GM23338 (cell line): ENCODE measurements at regions not wholly inside any gene's neighbourhood (a gene's known extent, or its start where the extent isn't known, plus 50 kb on each side); places are given as distances from the start of the nearest gene placed in this dataset.

Experiments used
- CTCF ChIP-seq, 2 experiments: fragments of 200-600 bp in 1 of 2; sonication (generic) in 1 of 2; conservative IDR thresholded peaks; 2 replicates each; pipeline versions ENCODE4 v1.5.1 to v1.6.1; 2016 to 2017; ENCODE audit warnings: antibody characterized with exemption in 2 of 2, low read depth in 2 of 2, mild to moderate bottlenecking in 2 of 2, moderate library complexity in 1 of 2
- ETS1 ChIP-seq: IDR thresholded peaks from 2 replicates; pipeline ENCODE4 v1.6.1; 2016; ENCODE audit warnings: antibody characterized with exemption
- EZH2 ChIP-seq: fragments of 200-600 bp; sonication (generic); IDR thresholded peaks from one replicate; pipeline ENCODE4 v1.8.0; 2017; ENCODE audit warnings: antibody characterized with exemption, mild to moderate bottlenecking, low read depth; ENCODE audit not compliant: unreplicated experiment
- EZH2phosphoT487 ChIP-seq: fragments of 200-600 bp; sonication (generic); IDR thresholded peaks from one replicate; pipeline ENCODE4 v1.8.1; 2018; ENCODE audit warnings: antibody characterized with exemption; ENCODE audit not compliant: unreplicated experiment
- POLR2AphosphoS5 ChIP-seq: IDR thresholded peaks from 2 replicates; pipeline ENCODE4 v1.6.1; 2016; ENCODE audit warnings: antibody characterized with exemption, low read depth
- REST ChIP-seq: IDR thresholded peaks from one replicate; pipeline ENCODE4 v1.6.1; 2018; ENCODE audit warnings: antibody characterized with exemption; ENCODE audit not compliant: unreplicated experiment
- ZNF331 ChIP-seq: fragments of 250-450 bp; sonication (Bioruptor Pico); IDR thresholded peaks from 2 replicates; pipeline ENCODE4 v1.5.0; 2020; ENCODE audit warnings: low read depth, mild to moderate bottlenecking, moderate library complexity

GRCh38 chr9:18109675-18110074, 364.3 kb upstream of the ADAMTSL1 start:
- TF ChIP-seq CTCF (conservative IDR thresholded peaks at IDR 0.05; ENCODE audit: low read depth in 2 of 2) (no peak), POLR2AphosphoS5 (no peak), ZNF331 (CRISPR knock-in tag) (no peak), EZH2 (no peak), REST (no peak), ETS1 (no peak), EZH2phosphoT487 (no peak)
